NB4 (cell line): ENCODE measurements at regions not wholly inside any gene's neighbourhood (a gene's known extent, or its start where the extent isn't known, plus 50 kb on each side); places are given as distances from the start of the nearest gene placed in this dataset.

Experiments
- CTCF ChIP-seq: IDR thresholded peaks from one replicate; pipeline ENCODE4 v1.5.1; 2012; ENCODE audit warnings: low read depth, low read length
- MAX ChIP-seq: IDR thresholded peaks from 2 replicates; pipeline ENCODE4 v1.6.1; 2011; ENCODE audit warnings: low read depth, low read length
- MYC ChIP-seq: IDR thresholded peaks from 2 replicates; pipeline ENCODE4 v1.6.1; 2011; ENCODE audit warnings: low read depth, low read length
- POLR2A ChIP-seq: IDR thresholded peaks from 2 replicates; pipeline ENCODE4 v1.6.1; 2011; ENCODE audit warnings: mild to moderate bottlenecking; ENCODE audit not compliant: insufficient read length; ENCODE audit errors: extremely low read depth

- no peak for TF ChIP-seq CTCF
- TF ChIP-seq POLR2A = no peak
- no peak for TF ChIP-seq MYC
- TF ChIP-seq MAX = no peak
Observed at GRCh38 chr9:129394886-129395279, 216.8 kb upstream of the IER5L start.
